NB4 (cell line): ENCODE measurements at regions not wholly inside any gene's neighbourhood (a gene's known extent, or its start where the extent isn't known, plus 50 kb on each side); places are given as distances from the start of the nearest gene placed in this dataset.

ENCODE experiments used
- MYC ChIP-seq: IDR thresholded peaks from 2 replicates; pipeline ENCODE4 v1.6.1; 2011; ENCODE audit warnings: low read depth, low read length
- POLR2A ChIP-seq: IDR thresholded peaks from 2 replicates; pipeline ENCODE4 v1.6.1; 2011; ENCODE audit warnings: mild to moderate bottlenecking; ENCODE audit not compliant: insufficient read length; ENCODE audit errors: extremely low read depth
- TF ChIP-seq, protein P1 (sequence below): IDR thresholded peaks from one replicate; pipeline ENCODE4 v1.5.1; 2012; ENCODE audit warnings: low read depth, low read length

- TF ChIP-seq, protein P1, sequence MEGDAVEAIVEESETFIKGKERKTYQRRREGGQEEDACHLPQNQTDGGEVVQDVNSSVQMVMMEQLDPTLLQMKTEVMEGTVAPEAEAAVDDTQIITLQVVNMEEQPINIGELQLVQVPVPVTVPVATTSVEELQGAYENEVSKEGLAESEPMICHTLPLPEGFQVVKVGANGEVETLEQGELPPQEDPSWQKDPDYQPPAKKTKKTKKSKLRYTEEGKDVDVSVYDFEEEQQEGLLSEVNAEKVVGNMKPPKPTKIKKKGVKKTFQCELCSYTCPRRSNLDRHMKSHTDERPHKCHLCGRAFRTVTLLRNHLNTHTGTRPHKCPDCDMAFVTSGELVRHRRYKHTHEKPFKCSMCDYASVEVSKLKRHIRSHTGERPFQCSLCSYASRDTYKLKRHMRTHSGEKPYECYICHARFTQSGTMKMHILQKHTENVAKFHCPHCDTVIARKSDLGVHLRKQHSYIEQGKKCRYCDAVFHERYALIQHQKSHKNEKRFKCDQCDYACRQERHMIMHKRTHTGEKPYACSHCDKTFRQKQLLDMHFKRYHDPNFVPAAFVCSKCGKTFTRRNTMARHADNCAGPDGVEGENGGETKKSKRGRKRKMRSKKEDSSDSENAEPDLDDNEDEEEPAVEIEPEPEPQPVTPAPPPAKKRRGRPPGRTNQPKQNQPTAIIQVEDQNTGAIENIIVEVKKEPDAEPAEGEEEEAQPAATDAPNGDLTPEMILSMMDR: no peak
- TF ChIP-seq MYC (no peak), POLR2A (no peak)
Measured at GRCh38 chr1:87510540-87510939, 181.9 kb downstream of the LMO4 start.
